Nucleus accumbens (tissue), 56 donors: ENCODE measurements at regions not wholly inside any gene's neighbourhood (a gene's known extent, or its start where the extent isn't known, plus 50 kb on each side); places are given as distances from the start of the nearest gene placed in this dataset.
A peak's percentile ranks its signal among the peaks of the same experiment; 100 is the strongest.

Source experiments
- DNase-seq, 56 donors: peaks; one replicate each; lab custom pipeline; 2025; lab: John Stamatoyannopoulos, UW

- no peak for DNase-seq
Observed at GRCh38 chr2:64704161-64704560, 50.4 kb upstream of the SERTAD2 start.

GRCh38 chr2:64704996-64705395 is 51.3 kb upstream of the SERTAD2 start:
- no peak for DNase-seq

- no peak for DNase-seq
Observed at GRCh38 chr2:64707276-64707675, 53.6 kb upstream of the SERTAD2 start.

GRCh38 chr2:64708829-64709228 is 55.1 kb upstream of the SERTAD2 start:
- DNase-seq: no peak

GRCh38 chr2:64711252-64711800 is 57.6 kb upstream of the SERTAD2 start:
- no peak for DNase-seq

GRCh38 chr2:64713686-64714085 is 60.0 kb upstream of the SERTAD2 start:
- no peak for DNase-seq

GRCh38 chr2:64716569-64716968 is 62.9 kb upstream of the SERTAD2 start:
- DNase-seq: peak in 37 of 56 donors; percentile 5 to 71 (median 34)

- DNase-seq: no peak
Observed at GRCh38 chr2:64718250-64718885, 64.7 kb upstream of the SERTAD2 start.

GRCh38 chr2:64720535-64721319 is 67.0 kb upstream of the SERTAD2 start:
- DNase-seq: peak in 3 of 56 donors; percentile 7 to 16 (median 9)

- no peak for DNase-seq
Observed at GRCh38 chr2:64721320-64721623, 67.6 kb upstream of the SERTAD2 start.

- DNase-seq: no peak
Observed at GRCh38 chr2:64722291-64723044, 68.8 kb upstream of the SERTAD2 start.

GRCh38 chr2:64727013-64727767 is 73.5 kb upstream of the SERTAD2 start:
- no peak for DNase-seq

- DNase-seq: no peak
Observed at GRCh38 chr2:64727843-64728463, 74.2 kb upstream of the SERTAD2 start.

- DNase-seq: peak in 41 of 56 donors; percentile 12 to 80 (median 52)
Observed at GRCh38 chr2:64730551-64731262, 77.0 kb upstream of the SERTAD2 start.

GRCh38 chr2:64731263-64731643 is 77.5 kb upstream of the SERTAD2 start:
- DNase-seq: no peak

GRCh38 chr2:64731746-64732145 is 78.0 kb upstream of the SERTAD2 start:
- DNase-seq: peak in 1 of 56 donors; percentile 18

GRCh38 chr2:64732146-64732545 is 78.4 kb upstream of the SERTAD2 start:
- no peak for DNase-seq

GRCh38 chr2:64735504-64735903 is 81.8 kb upstream of the SERTAD2 start:
- DNase-seq: no peak

- DNase-seq: no peak
Observed at GRCh38 chr2:64737547-64737946, 83.8 kb upstream of the SERTAD2 start.
